Activated naive CD4-positive, alpha-beta T cell (primary cell): ENCODE measurements at regions not wholly inside any gene's neighbourhood (a gene's known extent, or its start where the extent isn't known, plus 50 kb on each side); places are given as distances from the start of the nearest gene placed in this dataset.

ENCODE experiments used
- DNase-seq, 4 experiments: peaks; one replicate each; lab custom pipeline; 2025; lab: John Stamatoyannopoulos, UW

DNA sequence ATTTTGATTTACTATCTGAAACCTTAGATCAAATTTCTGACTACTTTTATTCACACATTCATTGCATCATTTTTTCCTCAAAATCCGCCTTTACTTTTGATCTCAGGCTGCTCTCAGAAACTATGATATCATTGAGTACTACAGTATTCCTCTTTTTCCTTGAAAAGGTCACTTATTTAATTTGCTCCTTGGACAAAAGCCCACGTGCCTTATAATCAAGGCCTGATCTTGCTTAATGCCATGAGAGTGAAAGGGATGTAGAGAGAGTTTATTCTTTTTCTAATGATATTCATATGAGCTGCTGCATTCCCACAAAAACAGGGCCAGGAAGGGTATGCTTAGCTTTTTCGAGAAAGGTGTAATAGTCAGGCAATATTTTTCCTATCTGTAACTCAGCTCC is 327.0 kb downstream of the ETS1 start:
- DNase-seq: no peak

DNA sequence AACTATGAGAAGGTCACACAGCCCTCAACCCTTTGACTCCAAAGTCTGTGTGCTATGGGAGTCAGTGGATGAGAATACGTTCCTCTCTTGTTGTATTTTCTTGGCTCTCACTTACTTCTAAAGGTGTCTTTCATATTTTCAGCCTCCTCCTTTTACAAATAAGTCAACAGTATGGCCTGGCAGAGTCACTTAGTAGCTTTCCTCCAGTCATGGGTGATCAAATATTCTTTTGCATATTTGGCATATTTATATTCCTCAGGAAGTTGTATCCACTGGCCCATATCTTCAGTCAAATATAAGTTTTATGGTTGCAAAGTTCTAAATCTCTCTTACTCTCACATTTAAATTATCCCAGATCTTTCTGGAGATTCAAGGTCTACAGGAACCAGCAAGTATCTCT is 327.5 kb downstream of the ETS1 start:
- no peak for DNase-seq

DNA sequence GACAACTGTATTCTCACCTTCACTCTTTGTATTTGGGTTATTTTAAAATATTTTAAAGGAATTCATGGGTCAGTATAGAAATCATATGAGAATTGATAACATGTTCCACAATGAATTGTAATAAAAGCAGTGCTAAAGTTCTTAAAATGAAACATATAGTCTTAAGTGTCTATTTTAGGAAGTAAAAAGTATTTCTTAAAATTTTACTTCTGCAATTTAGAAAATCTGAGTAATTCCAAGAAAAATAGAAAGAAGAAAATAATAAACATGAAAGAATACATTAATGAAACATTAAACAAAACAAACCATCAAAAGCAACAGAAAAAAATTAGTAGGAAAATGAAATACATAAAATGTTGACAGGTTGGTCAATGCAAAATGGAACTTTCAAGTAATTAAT is 332.4 kb downstream of the ETS1 start:
- no peak for DNase-seq

DNA sequence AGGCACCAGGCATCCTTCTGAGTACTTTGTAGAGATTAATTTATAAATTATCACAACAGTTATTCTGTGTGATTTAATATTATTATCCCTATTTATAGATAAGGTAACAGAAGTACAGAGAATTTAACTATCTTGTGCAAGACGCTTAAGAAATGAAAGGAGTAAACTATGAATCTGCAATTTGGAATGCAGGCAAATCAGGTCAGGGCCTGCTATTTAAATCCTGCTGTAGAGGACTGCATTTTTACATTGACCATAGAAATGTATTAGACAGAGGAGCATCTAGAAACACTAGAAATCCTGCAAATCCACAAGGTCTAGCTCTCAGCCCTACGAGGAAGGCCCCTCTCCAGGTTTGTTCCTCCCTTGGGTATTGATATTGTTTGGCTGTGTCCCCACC is 336.2 kb downstream of the ETS1 start:
- DNase-seq: no peak

DNA sequence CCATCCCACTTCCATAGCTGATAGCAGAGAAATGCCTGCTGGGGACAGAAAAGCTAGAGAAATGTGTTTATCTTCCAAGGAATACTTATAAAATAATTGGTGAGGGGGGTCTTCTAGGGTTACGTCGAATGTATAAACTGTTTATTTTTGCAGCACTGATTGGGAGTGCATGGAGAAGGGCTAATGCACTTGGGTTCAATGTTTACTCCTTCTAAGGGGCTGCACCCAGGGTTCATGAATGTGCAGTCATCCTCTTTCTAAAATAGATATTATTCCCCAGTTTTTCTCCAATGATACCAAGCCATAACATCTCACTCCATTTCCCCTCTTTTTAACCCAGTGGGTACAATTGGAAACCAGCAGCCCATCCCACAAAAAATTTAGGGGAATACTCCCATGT is 336.9 kb downstream of the ETS1 start:
- DNase-seq: no peak

DNA sequence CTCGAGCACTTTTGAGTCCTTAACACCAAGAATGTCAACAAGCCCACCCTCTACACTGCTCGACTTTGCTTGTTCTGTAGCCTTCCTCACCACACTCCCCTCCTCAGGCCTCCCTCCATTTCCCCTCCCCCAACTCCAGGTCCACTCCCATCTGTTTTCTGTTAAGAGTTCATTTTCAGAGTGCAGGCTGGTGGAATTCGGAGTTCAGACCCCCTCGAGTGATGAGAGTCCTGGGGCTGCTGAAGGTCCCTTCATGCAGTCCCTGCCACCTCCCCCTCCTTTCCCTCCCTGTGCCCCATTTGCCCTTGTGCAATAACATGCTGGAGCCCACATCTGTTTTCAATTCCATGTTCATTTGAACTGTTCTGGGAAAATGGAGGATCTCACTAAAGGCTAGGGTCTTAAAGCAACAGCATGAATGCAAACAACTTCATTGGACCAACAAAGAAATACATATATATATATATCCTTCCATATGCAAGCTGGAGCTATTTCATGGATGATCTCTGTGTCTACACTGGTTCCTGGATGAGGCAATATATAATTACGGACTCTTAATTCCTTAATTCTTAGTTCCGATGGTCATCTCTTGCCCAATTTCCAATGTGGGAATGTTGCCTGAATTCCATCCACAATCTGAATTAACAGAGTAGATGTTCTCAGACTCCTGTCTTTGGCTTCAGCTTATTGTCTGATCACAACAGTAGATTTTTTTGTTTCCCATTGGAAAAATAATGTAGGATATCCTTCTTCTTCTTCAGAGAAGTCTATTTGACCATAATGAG is 340.4 kb downstream of the ETS1 start:
- DNase-seq: no peak

DNA sequence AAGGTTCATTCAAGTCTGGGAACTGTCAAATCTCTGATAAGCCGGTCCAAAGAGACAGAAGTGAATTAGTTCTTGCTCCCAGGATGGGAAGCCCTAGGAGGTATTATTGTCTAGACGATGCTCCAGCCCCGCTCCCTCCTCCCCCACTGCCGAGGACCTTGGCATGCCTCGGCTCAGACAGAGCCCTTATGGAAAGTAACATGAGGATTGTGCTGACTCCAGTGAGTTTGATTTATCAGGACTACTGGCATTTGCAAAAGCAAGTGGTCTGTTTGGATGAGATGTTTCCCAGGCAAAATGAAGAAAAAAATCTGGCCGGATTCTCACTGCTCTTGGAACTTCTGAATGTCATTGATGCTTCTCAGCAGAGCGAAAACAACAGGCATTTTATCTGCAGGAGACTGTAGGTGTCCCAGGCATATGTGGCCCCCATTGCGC is 341.0 kb downstream of the ETS1 start:
- no peak for DNase-seq

DNA sequence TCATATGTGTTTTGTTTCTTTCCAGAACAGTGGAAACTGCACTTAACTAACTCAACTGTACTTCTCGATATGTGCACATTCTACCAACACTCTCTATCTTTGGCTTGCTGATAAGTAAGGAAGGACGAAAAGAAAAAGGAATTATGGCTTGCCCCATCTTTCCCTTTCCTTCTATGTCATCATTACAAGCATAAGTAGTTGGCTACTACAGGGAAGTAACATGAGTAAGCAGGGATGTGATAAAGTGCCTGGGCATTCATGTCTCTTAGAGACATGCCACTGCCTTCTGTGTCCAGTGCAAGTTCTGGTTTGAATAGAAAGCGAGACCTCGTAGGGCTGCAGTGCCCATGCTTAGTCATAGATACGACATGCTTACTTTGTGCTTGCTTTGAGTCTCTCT is 342.5 kb downstream of the ETS1 start:
- no peak for DNase-seq

DNA sequence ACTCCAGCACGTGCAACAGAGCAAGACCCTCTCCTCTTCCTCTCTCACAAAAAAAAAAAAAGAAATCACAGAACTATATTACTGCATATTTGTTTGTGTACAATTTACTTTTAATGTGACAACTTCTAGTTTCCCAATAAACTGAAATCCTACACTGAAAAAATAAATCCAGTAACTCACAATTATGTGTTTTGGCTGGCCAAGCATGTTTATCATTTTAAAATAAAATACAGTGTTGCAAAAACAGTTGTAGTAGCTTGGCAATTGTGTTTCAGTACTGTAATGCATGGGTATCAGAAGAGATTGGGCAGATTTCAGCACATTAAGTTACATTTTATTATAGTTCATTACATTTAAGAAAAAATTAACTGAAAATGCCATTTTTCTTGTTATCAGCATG is 344.9 kb downstream of the ETS1 start:
- DNase-seq: no peak

DNA sequence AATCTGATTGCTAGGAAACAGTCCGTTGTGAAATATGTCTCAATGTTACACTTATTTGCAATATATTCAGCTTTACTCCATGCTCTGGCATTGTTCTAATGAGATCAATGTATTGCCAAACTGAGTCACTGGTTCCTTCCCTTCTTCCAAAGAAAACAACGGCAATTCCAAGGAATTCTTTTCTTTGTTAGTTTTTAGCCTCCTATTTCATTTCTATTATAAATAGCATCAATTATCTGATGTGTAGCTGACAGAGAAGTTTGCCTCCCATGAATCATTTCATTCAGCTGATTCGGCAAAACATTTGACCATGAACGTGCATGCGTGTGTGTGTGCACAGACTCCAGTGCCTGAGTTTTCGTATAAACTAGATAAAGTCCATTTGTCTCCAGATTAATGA is 346.8 kb downstream of the ETS1 start:
- no peak for DNase-seq

DNA sequence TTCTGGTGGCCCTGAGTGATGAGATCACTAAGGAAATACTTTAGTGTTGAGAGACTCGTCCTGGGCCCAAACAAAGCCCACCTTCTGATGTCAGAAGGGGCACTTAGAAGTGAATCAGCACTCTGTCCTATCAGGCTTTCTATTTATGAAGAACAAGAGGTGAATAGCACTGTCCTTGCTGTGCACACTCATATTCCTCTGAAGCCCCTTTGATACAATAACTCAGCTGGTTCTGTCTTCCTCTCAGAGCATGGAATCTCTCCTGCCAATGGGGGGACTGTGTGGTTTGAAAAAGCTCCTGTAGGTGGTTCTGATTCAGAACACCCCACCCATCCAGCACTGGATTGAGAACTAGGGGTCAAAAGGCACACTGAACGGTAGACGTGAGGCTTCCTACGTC is 348.1 kb downstream of the ETS1 start:
- no peak for DNase-seq

DNA sequence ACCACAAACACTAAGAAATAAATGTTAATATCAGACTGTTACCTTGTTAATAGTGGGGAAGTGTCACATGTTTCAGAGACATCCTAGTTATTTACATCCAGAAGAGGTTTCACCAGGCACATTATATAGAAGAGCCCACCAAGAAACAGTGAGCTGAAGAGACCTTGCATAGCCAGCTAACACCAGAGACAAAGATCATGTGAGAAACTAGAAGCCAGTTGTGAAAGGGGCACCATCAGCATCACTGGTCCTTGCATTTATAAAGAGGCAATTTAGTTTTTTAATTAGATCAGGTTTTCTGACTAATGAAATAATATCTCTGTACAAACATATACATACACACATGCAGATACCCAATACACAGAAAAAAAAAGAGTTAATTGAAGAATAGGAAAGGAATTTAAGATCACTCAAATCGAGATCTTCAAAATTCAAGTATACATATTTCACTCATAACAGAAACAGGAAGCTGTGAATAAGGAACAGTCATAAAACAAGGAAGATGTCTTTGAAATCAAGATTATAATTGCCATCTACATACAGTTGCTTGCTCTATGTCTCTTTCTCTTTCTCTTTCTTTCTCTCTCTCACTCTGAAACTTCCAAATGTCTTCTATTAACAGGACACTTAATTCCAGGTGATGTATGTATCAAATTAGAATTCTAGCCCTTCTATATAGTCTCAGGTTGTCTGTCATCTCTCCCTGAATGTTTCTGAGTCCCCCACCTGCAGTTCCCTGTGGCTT is 348.7 kb downstream of the ETS1 start:
- no peak for DNase-seq

DNA sequence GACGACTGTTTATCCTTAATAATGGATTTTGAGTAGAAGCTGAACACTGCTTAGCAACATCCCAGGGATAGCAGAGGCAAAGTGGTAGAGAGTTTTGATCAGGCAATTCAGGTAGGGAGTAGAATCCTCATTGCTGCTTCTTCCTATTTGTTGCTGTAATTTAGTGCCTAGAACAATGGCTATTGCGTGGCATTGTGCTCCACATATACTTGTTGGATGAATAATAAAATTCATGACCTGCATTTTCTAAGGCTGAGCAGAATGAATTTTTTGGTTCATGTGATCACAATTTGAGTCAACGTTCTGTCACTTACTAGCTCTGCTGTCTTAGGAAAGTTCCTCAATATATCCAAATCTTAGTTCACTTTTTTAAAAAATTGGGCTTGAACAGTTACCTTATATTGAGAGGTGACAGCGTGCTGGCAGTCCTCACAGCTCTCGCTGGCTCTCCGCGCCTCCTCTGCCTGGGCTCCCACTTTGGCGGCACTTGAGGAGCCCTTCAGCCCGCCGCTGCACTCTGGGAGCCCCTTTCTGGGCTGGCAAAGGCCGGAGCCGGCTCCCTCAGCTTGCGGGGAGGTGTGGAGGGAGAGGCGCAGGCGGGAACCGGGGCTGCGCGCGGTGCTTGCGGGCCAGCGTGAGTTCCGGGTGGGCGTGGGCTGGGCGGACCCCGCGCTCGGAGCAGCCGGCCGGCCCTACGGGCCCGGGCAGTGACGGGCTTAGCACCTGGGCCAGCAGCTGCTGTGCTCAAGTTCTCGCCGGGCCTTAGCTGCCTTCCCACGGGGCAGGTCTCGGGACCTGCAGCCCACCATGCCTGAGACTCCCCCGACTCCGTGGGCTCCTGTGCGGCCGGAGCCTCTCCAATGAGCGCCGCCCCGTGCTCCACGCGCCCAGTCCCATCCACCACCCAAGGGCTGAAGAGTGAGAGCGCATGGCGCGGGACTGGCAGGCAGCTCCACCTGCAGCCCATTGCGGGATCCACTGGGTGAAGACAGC is 350.6 kb downstream of the ETS1 start:
- DNase-seq: no peak

DNA sequence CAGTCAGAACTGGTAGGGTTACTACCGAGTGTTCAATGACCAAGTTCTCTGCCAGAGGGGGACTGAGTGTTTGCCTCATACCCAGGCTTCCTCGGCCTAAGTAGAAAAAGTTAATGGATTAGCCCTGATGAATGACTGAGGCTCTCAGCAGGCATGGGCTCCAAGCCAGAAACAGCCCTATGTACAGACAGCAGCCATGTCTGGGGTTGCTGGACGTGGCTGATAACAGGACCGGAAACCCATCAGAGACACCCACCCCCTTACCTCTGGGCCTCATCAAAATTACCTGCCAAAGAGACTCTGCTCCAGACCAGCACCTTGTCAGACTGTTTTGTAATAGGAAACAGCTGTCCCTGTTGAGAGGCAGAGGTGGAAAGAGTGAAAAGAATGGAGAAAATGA is 351.4 kb downstream of the ETS1 start:
- DNase-seq: no peak

DNA sequence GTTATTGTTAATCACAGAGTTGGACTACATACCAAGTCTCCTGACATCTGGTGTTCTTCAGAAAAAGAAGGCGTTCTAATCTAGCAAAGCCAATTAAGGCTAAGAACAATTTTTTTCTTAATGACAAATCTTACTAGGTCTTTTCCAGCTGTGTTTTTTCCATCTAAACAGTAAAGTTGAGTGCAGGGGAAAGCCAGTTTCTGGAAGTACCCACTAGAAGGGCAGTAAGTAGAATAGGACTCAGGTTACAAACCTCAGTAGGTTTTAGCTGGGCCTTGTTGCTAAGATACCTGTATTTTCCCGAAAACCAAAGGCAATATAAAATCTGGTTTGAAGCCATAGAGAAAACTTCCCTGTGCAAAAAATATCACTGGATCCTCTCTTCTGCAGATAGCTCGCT is 351.9 kb downstream of the ETS1 start:
- DNase-seq: no peak

DNA sequence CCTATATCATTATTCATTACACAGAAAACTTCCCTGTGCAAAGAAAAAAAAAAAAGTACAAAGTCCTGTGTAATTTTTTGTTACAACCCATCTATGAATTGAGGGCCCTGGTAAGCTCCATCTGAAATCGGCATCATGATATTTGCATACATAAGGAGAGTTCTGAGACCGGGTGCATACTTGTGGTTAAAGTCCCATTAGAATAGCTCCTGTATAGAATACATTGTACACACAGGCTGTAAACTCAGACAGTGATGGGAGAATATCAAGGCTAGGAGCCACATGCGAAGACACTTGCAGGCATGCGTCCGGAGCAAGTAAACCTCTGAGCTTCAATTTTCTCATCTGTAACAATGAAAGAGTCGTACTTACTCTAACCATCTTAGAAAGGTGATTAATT is 353.2 kb downstream of the ETS1 start:
- DNase-seq: no peak

DNA sequence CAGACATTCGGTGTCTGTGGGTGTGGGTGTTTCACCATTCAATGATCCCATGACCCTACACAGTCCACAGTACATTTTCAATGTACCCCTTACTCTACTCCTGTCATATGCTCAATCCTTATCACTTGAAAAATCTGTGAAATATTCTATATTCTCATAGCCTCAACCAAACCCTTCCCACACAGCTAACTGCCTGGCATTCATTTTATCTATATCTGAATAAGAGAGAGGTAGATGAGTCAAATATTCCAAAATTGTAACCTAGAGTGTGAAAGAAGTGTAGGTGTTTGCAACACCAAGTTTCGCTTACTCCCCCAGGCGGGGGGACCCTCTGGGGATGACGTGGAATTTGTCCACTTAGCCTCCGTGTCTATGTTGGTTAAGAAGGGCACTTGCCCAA is 354.8 kb downstream of the ETS1 start:
- peak in 1 of 4 experiments; percentile 4 for DNase-seq

DNA sequence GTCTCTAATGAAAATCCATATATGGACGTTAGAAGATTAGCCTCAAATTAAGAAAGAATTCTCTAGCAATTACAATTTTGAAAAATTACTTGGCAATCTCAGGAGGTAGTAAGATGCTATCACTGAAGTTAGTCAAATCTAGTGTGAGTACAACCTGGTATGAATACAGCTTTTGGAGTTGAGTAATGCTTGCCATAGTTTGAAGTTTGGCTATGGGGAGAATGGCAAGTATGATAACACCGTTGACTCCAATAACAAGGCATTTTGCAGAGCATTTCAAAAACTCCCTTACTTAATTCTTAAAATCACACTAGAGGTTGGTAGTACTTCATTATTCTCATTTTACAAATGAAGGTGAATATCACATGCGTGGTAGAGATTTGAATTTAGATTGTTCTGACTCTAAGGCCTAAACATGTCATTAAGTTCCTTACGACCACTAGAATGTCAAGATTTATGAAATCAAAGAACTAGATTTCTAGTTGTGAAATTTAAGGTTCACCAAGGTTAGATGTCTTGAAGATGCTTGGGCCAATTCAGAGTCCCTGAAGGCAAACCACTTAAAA is 355.4 kb downstream of the ETS1 start:
- no peak for DNase-seq

DNA sequence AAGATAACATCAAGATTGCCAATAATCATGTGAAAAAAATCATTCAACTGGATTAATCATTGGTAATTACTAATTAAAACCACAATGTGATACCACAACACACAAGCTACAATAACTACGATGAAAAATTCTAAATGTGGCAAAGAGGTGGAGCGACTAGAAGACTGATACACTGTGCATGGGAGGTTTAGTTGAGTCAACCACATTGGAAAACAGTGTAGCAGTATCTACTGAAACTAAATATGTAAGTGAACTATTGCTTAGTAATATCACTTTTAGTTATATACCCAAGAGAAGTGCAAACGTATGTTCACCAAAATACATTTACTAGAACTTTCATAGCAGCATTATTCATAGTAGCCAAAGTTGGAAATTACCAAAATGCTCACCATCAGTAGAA is 359.9 kb downstream of the ETS1 start:
- DNase-seq: no peak

DNA sequence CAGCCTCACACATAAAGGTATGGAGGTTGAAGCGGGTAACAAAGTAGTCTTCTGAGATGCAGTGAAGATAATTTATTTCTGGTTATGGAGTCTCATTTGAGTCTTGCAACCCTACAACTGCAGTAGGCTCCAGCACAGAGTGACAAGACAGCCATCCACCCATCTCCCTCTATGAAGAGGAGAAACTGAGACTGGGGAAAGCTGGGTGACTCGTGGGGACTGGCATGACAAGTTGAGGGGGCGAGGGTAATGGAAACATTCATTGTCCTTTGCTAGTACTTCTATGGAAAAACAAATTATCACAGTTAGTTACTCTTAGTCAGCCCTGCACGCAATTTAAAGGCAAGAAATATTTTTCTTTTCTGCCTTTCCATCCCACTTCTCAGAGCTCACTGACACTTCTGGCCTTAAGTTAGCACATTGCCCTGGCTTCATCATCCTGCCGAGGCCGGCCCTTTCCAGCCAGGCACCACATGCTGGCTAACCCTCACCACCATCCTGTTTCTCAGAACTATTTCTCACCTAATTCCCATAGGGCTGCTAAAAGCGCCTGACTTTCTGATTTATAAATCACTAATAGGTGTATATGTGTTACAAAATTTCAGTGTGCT is 361.1 kb downstream of the ETS1 start:
- DNase-seq: no peak

DNA sequence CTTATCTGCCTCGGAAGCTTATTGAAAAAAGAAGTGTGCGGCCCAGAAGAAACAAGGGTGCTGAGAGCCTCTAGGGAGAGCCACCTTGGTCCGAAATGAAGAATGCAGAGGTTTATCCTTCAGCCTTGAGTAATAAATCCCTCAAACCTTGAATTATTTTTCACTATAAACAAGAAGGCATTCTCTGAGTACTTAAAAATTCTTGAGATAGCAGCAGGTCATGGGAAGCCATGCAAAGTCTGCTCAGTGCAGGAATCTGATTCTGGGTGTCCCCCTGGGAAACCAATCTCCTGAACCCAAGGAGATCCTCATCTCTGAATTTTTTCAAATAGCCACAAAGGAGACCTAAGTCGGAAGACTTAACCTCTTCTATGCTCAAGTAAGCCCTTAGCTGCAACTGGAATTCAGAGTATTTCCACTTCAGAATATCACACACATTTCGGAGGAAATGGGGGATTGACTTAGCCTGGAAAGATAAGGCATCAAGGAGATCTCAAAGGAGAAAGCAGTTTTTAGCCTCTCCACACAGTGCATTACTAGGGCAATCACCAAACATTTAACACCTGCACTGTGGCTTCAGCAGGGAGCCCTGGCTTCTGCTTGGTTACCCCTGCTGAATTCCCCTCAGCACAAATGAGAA is 365.0 kb downstream of the ETS1 start:
- no peak for DNase-seq
